ENCODE measurements at regions not wholly inside any gene's neighbourhood (a gene's known extent, or its start where the extent isn't known, plus 50 kb on each side); places are given as distances from the start of the nearest gene placed in this dataset.

DNA sequence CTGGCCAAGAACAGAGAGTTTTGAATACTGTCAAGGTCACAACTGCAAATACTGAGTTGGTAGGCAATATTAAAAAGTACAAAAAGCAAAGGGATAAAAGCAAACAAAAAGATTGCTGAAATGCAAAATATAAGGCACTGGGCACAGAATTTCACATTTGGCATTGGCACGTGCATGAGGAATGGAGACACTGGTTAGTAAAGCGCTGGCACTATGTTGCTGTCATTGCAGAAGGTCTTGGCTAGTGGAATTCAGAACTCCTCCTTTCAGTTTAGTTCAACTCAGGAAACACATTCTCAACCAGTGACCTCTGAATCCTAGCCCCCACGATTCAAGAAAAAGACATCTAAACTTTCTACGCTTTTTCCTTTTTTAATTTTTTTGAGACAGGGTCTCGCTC lies 111.8 kb upstream of the PSMD7 start:
- no TSS peak for BruUV-seq (replicated peaks)
- H3K36me3 ChIP-seq (ENCODE audit: control insufficient read depth, insufficient read depth, low read length), result no peaks in the 10 kb centered on the region
- DNase-seq (ENCODE audit: low read depth, low spot score), result no peak
- in situ Hi-C loops (cut with HindIII; ENCODE audit: low pct_unique_long_range_greater_than_20kb, low sequenced_read_pairs), result no loop called here
- no peaks in the 10 kb centered on the region for H3K4me1 ChIP-seq (ENCODE audit: control insufficient read depth, insufficient read depth, low read length)
- no peaks in the 10 kb centered on the region for H3K27me3 ChIP-seq (ENCODE audit: control insufficient read depth, insufficient read depth, low read length)
- ChIA-PET CTCF (no interaction called here), POLR2A (no interaction called here)
- no peak for TF ChIP-seq CTCF (IDR thresholded peaks at IDR 0.05)
- no peak for TF ChIP-seq TCF7L2 (IDR thresholded peaks at IDR 0.05; ENCODE audit: low read depth, low read length)
- no peak for TF ChIP-seq POLR2AphosphoS5 (IDR thresholded peaks at IDR 0.05; ENCODE audit: low read depth, low read length)
- no peak for TF ChIP-seq SIN3A (IDR thresholded peaks at IDR 0.05; ENCODE audit: borderline replicate concordance, insufficient read depth, low read depth, low read length)
- no peak for TF ChIP-seq REST (IDR thresholded peaks at IDR 0.05; ENCODE audit: insufficient read depth in 1 of 2, low read depth in 2 of 2, low read length in 1 of 2)
- no peak overlapping the region for H3K4me3 ChIP-seq (ENCODE audit: low read depth in 2 of 2, low read length in 2 of 2)
- intact Hi-C loops (cut with micrococcal nuclease; ENCODE audit: unreplicated experiment), result no loop called here
- H3K9me3 ChIP-seq (ENCODE audit: control insufficient read depth, insufficient read depth, low read depth, low read length), result no peaks in the 10 kb centered on the region
- H3K27ac ChIP-seq (ENCODE audit: low read length), result no peak overlapping the region
- no peak for ATAC-seq

GRCh38 chr16:74183601-74184360 lies 112.8 kb upstream of the PSMD7 start:
- no TSS peak for BruUV-seq (replicated peaks)
- in situ Hi-C loops (cut with HindIII; ENCODE audit: low pct_unique_long_range_greater_than_20kb, low sequenced_read_pairs), result no loop called here
- Histone ChIP-seq H3K27ac (ENCODE audit: low read length) (no peak overlapping the region), H3K4me3 (ENCODE audit: low read depth in 2 of 2, low read length in 2 of 2) (no peak overlapping the region), H3K36me3 (ENCODE audit: control insufficient read depth, insufficient read depth, low read length) (no peaks in the 10 kb centered on the region), H3K9me3 (ENCODE audit: control insufficient read depth, insufficient read depth, low read depth, low read length) (no peaks in the 10 kb centered on the region), H3K4me1 (ENCODE audit: control insufficient read depth, insufficient read depth, low read length) (no peaks in the 10 kb centered on the region), H3K27me3 (ENCODE audit: control insufficient read depth, insufficient read depth, low read length) (no peaks in the 10 kb centered on the region)
- no peak for TF ChIP-seq POLR2AphosphoS5 (IDR thresholded peaks at IDR 0.05; ENCODE audit: low read depth, low read length)
- TF ChIP-seq TCF7L2 (IDR thresholded peaks at IDR 0.05; ENCODE audit: low read depth, low read length), result no peak
- TF ChIP-seq REST (IDR thresholded peaks at IDR 0.05; ENCODE audit: insufficient read depth in 1 of 2, low read depth in 2 of 2, low read length in 1 of 2), result no peak
- no peak for TF ChIP-seq CTCF (IDR thresholded peaks at IDR 0.05)
- TF ChIP-seq SIN3A (IDR thresholded peaks at IDR 0.05; ENCODE audit: borderline replicate concordance, insufficient read depth, low read depth, low read length), result no peak
- intact Hi-C loops (cut with micrococcal nuclease; ENCODE audit: unreplicated experiment), result no loop called here
- CTCF ChIA-PET, result no interaction called here
- DNase-seq (ENCODE audit: low read depth, low spot score) (no peak), ATAC-seq (no peak)
- POLR2A ChIA-PET, result no interaction called here

Measured in Panc1 (cell line).